Muscle of back (tissue), 3 donors: ENCODE measurements at regions not wholly inside any gene's neighbourhood (a gene's known extent, or its start where the extent isn't known, plus 50 kb on each side); places are given as distances from the start of the nearest gene placed in this dataset.

ENCODE experiments used
- DNase-seq, 3 donors: peaks; one replicate each; pipeline versions ENCODE4 v3.0.0 to v3.0.0-alpha.2; 2013

DNA sequence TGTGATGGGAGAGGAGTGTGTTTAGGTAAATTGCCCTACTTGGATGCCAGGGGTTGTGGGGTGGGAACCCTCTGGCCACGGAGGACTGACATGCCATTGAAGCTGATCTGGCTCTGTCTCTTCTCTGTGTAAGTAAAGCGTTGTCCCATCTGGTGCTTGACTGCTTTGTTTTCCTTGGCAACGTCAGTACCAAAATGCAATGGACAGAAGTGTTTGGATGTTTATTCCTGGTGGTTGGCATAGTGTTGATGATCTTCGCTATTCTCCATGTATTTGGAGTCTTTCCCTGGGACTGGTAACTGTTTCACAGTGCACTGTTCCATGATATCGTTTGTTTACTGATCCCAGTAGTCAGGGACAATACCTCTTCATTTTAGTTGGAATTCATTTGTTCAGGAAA lies 130.5 kb upstream of the MCTP2 start:
- no peak for DNase-seq

DNA sequence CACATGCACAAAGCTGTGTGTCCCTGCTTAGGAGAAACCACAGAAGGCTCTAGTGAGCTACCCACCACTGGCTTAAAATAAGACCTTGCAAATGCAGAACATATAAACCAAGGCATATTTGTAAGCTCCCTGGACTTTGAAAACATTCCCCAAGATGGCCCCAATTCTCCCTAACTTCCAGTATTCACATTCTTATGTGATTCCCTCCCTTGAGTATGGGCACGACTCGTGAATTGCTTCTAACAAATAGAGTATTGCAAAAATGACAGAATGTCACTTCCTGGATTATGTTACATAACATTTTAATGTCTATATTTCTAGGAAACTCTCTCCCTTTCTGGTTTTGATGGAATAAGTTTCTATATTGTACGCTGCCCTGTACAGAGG lies 131.8 kb upstream of the MCTP2 start:
- no peak for DNase-seq

DNA sequence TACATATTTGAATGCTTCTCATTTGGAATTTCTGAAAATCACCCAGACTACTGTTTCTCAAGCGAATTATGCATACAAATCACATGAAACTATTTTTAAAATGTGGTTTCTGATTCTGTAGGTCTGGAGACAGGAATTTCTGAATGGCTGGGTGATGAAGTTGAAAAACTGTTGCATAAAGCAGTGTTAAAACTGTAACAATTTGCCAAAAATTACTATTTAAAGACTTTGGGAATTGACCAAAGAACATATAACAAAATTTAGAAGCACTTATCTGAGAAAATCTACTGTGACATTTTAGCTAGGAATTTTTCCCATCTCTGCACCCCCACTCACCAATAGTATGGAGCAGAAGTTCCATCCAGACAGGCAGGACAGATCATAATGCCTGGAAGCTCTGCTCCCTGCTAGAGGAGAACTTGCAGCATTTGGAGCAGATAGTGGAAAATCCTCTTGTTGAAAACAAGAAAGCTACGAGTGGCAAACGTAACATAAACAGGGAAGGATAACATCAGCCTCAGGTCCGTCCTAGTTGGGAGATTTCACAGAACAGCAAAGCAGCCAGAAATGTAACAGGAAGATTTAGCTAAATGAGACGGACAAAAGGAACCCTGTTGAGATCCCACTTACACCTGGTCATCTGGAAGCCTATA lies 132.3 kb upstream of the MCTP2 start:
- DNase-seq, result peak in 2 of 3 donors; percentile 43 to 78

DNA sequence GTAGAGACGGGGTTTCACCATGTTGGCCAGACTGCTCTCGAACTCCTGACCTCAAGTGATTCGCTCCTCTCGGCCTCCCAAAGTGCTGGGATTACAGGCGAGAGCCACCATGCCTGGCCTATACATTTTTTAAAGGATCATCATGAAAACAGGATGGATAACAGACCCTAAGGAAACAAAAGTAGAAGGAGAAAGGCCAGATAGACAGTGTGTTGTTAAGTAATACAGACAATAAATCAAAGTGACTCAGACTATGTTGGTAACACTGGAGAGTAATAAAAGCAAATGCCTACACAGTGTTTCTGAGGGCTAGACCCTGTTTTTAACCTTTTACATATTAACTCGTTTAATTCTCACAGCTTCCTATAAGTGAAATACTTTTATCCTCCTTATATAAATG lies 133.8 kb upstream of the MCTP2 start:
- peak in 1 of 3 donors; percentile 75 for DNase-seq

DNA sequence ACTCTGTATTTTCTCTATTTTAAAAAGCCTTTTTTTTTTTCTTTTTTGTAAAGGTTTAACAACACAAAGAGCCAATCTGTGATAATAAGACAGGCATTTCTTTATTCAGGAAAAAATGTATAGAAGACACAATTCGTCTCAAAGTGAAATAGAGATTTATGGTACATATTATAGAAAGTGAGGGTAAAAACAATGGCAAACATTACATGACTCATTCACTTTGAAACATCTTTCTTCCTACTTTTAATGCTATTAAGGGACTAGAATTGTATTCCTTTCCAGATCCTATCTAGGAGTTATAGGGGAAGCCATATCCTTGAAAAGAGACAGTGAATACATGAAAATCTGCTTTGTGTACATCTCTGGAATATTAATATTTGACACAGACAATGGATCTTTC lies 137.1 kb upstream of the MCTP2 start:
- DNase-seq, result no peak

DNA sequence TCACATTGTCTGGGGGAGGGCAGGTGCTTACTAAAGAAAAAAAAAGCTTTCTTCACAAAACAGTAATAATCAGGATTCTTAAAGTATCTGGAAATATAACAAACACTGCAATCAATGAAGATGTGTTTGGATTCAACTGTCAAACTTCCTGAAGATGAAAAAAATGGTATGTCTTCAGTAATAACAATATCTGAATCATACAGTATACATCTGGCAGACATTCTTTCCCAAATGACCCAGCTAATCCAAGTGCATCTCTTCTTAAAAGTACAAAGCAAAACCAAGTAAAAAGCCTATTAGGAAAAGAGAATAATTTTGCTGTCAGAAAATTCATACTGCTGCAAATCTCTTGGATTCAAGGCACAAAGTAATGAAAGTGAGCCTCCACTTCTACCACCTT lies 145.0 kb upstream of the MCTP2 start:
- peak in 2 of 3 donors; percentile 63 to 71 for DNase-seq

DNA sequence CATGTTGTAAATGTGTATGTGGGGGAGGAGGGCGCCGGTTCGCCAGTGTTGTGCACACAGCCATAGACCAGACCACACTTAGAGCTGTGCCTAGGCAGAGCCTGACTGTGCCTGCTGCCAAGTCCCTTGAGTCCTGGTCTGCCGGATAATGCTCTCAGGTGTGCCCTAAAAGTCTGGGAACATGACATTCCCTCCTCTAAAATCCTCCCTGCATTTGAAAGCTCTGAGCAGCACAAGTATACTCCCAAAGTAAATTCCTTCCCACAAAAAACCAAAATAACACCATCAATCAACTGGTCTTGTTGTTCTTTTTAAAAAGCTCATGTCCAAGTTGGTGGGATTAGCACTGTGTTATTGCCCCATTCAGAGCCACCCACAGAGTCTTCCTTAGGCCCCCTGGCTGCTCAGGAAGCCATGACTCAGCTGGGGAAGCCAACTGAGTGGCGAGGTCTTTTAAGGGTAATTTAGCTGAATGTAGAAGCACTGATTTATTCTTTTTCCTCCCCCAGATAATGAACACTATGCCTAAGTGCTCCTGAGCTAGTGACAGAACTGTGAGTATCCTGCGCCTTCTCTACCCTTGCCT lies 147.8 kb upstream of the MCTP2 start:
- DNase-seq, result peak in 1 of 3 donors; percentile 94

DNA sequence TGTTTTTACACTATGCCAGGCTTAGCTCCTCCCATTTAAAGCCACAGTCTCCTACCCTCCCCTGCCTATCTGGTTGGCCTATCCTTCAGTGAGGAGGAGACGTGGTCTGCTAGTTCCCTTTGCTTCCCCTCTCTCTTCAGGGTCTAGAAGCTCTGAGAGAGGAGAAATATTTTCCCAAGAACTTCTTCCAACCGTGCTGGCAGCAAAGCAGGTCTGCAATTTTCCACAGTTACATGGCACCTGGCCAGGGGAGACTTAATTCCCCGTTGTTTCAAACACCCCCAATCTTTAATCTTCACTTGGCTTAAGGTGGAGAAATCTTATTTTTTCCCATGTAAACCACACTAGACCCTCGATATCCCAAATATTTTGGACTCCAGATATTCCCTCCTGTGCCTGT lies 149.5 kb upstream of the MCTP2 start:
- DNase-seq, result peak in 2 of 3 donors; percentile 36 to 52

DNA sequence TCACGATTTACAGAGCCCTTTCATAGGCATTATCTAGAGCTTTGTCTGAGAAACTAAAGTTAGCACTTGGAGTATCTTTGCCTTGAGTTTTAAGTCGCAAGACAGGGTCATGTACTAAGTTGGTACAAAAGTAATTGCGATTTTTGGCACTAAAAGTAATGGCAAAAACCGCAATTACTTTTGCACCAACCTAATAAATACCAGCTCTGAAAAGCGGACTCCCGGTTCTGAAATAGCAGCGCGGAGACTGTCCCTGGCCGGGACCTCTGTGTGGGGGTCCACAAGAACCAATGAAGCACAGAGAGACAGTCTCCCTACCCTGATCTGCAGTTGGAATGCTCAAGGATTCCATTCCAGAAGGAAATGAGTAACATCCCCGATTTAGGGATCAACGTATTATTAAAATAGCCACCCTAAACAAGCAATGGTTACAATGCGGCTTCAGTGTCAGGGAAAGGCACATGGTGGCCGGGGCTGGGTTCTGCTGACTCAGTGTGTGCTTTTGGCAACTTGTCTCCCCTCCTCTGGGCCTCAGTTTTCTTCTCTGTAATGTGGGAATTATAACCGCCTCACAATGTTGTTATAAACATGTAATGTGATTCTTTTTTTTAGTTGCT lies 150.3 kb upstream of the MCTP2 start:
- DNase-seq, result no peak

DNA sequence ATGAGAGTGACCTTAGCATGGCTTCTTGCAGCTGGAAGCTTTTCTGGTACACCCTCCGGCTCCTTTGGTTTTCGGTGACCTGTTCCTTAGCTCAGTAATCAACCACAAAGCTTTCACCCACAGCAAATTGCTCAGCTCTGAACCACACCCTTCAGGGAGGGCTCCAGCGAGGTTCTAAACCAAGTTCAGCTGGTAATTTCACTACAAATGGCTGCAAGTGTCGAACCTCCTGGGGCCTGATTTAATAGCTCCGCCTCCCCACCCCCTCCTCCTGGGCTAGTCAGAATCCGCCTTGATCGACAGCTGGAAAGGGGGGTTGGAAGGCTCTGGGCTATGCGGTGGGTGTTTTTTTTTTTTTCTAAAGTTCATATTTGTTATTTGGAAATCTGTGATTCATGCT lies 150.9 kb upstream of the MCTP2 start:
- DNase-seq, result peak; percentile 29 to 69 (median 33)

DNA sequence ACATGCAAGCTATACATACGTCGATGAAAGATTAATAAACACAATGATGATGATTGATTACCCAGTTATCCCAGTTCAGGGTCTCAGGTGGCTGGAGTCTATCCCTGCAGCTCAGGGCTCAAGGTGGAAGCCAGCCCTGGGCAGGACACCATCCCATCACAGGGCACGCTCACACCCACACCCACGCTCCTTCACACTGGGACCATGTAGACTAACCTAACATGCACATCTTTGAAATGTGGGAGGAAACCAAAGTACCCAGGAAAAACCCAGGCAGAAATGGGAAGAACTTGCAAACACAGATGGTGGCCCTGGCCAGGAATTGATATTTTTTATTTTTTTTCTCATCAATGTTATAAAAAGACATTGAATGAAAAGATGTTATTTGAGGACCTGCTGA lies 151.4 kb upstream of the MCTP2 start:
- no peak for DNase-seq

DNA sequence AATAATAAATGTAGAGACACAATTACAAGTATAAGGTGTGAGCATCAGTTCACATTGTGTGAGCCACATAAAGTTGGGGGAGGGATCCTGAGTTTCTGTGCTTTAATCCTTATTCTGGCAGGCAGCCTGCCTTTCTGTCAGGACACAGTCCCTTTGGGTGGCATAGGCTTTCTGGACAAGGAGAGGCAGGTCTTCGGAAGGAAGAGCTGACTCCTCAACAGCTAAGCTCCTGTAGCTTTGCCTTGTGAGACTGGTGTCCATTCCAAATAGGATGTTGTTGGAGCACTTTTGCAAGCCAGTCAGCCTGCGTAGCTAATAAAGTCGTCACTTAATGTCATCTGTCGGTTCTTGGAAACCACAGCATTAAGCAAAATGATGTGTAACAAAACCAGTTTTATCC lies 151.9 kb upstream of the MCTP2 start:
- DNase-seq, result no peak

DNA sequence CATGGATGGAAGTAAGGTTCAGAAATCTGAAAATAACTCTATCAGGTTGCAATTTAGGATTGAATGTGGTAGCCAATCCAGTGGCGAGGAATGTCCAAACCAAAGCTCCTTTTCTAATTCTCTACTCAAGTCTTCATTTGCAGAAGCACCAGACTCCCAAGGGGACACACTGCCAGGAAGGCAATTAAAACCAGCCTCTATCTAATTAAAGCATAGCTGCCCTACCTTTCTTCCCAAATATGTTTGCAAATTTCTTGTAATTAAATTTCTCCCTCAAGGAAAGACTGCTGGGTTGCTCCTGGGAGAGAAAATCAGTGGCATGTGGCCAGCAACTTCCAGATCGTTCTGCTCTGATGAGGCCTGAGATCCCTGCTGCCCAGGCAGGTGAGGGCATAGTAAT lies 153.4 kb upstream of the MCTP2 start:
- no peak for DNase-seq

DNA sequence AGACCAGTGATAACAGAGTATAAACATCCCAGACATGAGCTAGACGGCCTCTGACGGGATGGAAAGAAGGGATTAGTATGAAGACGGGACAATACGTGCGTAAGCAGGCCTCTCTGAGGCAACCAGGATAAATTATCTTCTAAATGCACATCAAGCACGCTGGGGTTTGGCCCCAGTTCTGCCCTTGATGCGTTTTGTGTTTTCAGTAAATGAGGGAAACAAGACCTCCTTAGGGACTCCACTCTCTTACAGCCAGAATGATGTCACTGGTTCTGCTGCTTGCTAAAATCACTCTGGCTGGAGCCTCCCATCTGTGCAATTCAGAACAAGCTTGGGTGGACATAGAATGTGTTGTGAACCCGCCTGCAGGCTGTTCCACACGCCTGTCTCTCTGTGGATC lies 156.0 kb upstream of the MCTP2 start:
- DNase-seq, result peak; percentile 79 to 95 (median 91)

DNA sequence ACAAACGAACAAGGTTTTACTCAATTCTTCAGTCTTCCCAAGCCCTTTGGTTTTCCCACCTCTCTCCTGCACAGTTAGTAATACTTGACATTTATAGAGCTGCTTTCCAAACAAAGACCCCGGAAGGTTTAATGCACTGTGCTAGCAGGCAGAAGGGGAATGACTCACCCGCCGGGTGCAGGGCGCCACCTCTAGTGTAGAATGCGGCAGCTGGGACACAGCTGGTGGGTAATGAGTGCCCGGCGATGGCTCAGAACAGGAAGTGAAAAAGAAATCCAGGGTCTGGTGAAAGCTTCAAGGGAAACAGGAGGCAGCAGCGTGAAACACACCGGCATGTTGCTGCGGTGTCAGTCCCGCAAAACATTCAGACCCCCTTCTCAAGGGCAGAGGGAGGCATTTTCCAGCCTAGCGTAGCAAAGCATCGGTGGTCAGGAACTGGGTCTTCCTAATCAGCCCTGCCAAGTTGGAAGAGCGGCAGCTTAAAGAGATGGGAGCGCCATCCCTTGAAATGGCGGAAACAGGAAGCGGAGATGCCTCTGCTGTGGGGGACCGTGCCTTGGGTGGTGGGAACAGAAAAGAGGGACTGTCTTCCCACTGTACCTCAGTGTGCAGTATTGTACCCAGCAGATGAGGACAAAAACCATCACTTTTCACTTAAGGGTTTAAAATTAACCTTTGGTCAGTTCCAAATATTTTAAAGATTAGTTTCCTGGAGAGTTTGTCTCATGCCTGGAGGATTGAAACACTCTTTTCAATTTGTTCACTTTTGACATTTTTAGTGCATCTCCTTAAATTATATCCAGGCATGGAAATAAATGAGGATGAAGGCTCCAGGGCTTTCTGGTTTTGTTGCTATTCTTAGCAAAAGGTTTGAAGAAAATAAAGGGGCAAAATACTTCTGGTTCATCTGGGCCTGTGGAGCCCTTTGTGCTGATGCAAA lies 160.7 kb upstream of the MCTP2 start:
- peak; percentile 27 to 75 (median 56) for DNase-seq

DNA sequence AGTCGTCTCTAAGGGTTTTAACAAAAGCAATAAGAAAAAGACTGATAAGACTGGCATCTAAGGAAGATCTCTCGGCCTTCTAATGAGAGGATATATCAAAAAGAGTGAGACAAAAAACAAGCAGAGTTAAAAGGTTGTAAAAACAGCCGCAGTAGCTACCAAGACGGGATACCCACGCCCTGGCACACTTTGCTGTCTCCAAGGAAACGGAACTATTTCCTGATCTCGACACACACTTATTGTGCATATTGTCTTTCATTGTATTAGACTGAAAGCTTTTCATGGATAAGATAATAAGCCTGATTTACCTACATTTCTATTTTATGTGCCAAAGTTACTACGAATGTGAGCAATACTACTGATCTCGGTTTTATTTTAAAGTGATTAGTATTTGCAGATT lies 161.5 kb upstream of the MCTP2 start:
- DNase-seq, result no peak

DNA sequence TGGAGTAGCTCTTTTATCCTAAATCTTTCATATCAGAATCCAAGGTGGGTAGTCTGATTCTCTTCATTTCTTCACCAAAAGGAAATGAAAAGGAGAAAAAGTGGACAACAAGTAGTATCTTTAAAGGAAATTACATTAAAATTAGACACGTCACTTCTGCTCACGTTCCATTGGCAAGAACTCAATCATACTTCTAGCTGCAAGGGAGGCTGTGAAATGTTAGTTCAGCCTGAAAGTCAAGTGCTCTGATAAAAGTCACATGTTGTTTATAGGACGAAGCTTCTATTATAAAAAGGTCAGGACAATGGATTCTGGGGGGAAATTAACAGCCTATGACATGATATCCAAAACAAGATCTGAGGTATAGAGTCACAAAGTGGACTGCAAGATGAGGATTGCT lies 164.6 kb upstream of the MCTP2 start:
- DNase-seq, result no peak

DNA sequence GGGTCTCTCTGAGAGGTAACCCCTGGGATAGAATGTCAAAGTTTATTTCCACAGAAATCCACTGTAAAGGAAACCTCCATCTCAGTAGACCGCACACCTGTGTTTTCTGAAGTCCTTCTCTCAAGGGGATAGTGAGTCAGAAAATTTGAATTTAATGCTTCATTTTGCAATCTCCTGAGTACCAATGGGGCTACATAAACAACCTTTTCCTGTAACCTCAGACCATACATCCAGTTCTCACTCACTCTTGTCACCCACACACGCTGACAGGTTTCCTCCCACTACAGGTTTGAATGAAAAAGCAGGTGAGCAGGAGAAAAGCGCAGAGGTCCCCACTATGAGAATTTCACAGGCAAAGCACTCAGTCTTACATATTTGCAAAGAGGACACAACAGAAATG lies 165.3 kb upstream of the MCTP2 start:
- DNase-seq, result no peak

DNA sequence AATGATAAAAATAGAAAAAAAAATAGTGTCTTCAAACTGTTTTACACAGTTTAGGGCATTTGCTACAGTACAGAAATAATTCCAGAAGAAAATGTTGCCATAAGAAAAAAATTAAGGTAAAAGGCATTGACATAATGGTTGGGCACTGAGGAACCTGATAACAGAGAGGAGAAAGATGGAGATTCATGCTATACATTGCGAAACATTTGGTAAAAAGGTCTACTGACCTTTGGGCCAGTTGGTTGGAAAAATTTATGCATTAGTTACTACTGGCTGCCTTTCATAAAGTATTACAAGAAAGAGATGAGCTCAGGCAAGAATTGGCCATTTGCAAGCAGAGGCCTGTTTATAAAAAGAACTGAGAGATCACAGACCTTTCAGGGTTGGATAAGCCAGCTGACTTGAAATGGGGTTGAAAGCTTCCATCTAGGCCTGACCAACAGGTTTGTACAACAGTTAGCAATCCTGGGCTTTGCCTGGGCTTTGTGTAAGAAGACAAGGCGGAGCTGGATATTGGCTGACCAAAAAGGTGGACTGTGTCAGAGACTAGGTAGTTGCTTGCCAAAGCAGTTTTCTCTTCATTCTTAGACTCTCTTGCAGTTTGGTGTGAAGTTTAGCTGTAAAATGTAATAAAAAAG lies 166.6 kb upstream of the MCTP2 start:
- no peak for DNase-seq

DNA sequence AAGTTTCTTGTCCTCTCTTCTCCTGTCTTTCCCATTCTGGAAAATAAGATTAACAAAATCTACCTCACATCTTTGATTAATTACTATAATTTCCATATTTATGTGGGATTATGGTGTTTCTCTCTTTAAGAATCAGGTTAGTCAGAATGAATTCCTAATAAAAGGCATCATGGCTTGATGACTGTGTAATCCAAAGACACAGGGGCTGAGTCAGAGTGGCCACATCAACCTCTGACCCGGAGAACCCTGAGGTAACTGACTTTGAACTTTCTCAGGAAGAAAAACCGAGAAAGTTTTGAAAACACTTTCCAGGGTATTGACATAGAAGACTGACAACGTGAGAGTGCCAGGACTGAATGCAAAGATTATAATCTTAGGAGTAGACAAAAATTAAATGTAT lies 170.3 kb upstream of the MCTP2 start:
- DNase-seq, result no peak

DNA sequence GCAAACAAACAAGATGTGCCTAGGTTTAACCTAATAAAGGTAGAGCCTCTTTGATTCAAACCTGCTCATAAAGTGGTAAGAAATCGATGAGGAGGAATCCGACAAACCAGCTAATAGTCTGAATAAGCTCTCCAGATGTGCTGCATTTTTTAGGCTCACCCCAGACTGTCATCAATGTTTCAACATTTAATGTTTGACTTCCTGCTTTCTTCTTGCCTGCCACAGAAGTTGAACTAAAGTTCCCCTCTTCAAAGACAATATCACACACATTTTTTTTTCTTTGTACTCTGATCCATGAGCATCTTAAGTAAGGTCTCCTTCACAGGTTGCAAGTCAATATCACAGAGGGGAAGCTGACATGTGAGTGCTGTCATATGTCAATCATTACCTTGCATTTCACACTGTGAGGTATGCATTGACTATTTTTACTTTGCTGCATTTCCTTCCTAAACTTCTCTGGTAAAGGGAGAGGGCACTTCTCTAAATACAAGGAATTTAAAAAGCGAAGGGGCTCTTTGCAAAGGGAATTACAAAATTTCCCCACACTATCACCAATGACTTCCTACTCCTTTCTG lies 172.3 kb upstream of the MCTP2 start:
- DNase-seq, result no peak

DNA sequence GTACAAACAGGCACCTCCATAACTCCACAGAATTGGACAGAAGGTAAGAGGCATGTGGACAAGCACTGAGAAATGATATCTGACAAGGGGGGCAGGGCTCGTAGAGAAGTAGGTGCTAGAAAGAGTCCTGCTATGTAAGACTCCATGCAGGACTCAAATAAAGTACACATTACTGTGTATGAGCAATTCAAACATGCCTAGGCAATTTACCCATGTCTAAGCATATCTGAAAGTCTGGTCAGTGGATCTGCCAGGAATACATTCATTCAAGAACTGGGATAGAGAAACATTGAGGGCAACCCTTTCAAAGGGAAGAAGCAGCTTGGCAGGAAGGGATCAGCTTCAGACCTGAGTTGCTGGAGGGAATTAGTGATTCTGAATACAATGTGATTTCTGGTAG lies 174.1 kb upstream of the MCTP2 start:
- DNase-seq, result no peak
